ENCODE measurements at regions not wholly inside any gene's neighbourhood (a gene's known extent, or its start where the extent isn't known, plus 50 kb on each side); places are given as distances from the start of the nearest gene placed in this dataset.
"Not testable (repeated sequence)": the region's sequence is repeated elsewhere in the genome, so short reads cannot be mapped to it uniquely, and the experiment has no call there.

- WGBS, result 65% methylated on average over 1 of the region's 1 CpG
- DNase-seq (ENCODE audit: low spot score in 2 of 2), result no peak
- no peak overlapping the region for H3K27ac ChIP-seq
- TF ChIP-seq CTCF (IDR thresholded peaks at IDR 0.05), result no peak
- no peak for TF ChIP-seq POLR2A (IDR thresholded peaks at IDR 0.05)
- no peak for TF ChIP-seq EP300 (IDR thresholded peaks at IDR 0.05)
- TF ChIP-seq POLR2AphosphoS5 (IDR thresholded peaks at IDR 0.05), result no peak
- H3K4me3 ChIP-seq, result no peak overlapping the region
- no peaks in the 10 kb centered on the region for H3K4me1 ChIP-seq
- H3K9me3 ChIP-seq, result no peaks in the 10 kb centered on the region
- no peaks in the 10 kb centered on the region for H3K27me3 ChIP-seq
- no peaks in the 10 kb centered on the region for H3K36me3 ChIP-seq
Observed at GRCh38 chr2:13662055-13662454, 945.3 kb downstream of the TRIB2 start.

- Histone ChIP-seq H3K4me3 (no peak overlapping the region), H3K4me1 (no peaks in the 10 kb centered on the region), H3K27me3 (no peaks in the 10 kb centered on the region), H3K36me3 (no peaks in the 10 kb centered on the region), H3K9me3 (no peaks in the 10 kb centered on the region), H3K27ac (no peak overlapping the region)
- TF ChIP-seq EP300 (IDR thresholded peaks at IDR 0.05), result no peak
- no peak for TF ChIP-seq POLR2AphosphoS5 (IDR thresholded peaks at IDR 0.05)
- WGBS, result 53% methylated on average over 3 of the region's 3 CpGs
- no peak for DNase-seq (ENCODE audit: low spot score in 2 of 2)
Observed at GRCh38 chr2:13666582-13667414, 950.1 kb downstream of the TRIB2 start.

GRCh38 chr2:13667415-13667757, 950.6 kb downstream of the TRIB2 start:
- no peak for DNase-seq (ENCODE audit: low spot score in 2 of 2)
- WGBS, result 100% methylated on average over 1 of the region's 1 CpG
- H3K36me3 ChIP-seq, result no peaks in the 10 kb centered on the region
- H3K27me3 ChIP-seq, result no peaks in the 10 kb centered on the region
- TF ChIP-seq CTCF (IDR thresholded peaks at IDR 0.05), result no peak
- TF ChIP-seq POLR2AphosphoS5 (IDR thresholded peaks at IDR 0.05), result no peak
- TF ChIP-seq POLR2A (IDR thresholded peaks at IDR 0.05), result no peak
- no peak for TF ChIP-seq EP300 (IDR thresholded peaks at IDR 0.05)
- H3K27ac ChIP-seq, result no peak overlapping the region
- H3K9me3 ChIP-seq, result no peaks in the 10 kb centered on the region
- no peaks in the 10 kb centered on the region for H3K4me1 ChIP-seq
- H3K4me3 ChIP-seq, result no peak overlapping the region

GRCh38 chr2:13669607-13670006, 952.9 kb downstream of the TRIB2 start:
- DNase-seq (ENCODE audit: low spot score in 2 of 2), result no peak
- Histone ChIP-seq H3K9me3 (no peaks in the 10 kb centered on the region), H3K27ac (no peak overlapping the region), H3K4me3 (no peak overlapping the region), H3K27me3 (no peaks in the 10 kb centered on the region), H3K4me1 (no peaks in the 10 kb centered on the region), H3K36me3 (no peaks in the 10 kb centered on the region)
- WGBS, result 60% methylated on average over 3 of the region's 3 CpGs
- TF ChIP-seq EP300 (IDR thresholded peaks at IDR 0.05), result no peak

GRCh38 chr2:13673821-13674220, 957.1 kb downstream of the TRIB2 start:
- not testable (repeated sequence) for H3K4me3 ChIP-seq; H3K36me3 ChIP-seq; H3K4me1 ChIP-seq; H3K27me3 ChIP-seq; DNase-seq (ENCODE audit: low spot score in 2 of 2); H3K27ac ChIP-seq; H3K9me3 ChIP-seq

GRCh38 chr2:13676269-13676668, 956.2 kb upstream of the LRATD1 start:
- H3K9me3 ChIP-seq, result no peaks in the 10 kb centered on the region
- H3K36me3 ChIP-seq, result no peaks in the 10 kb centered on the region
- no peak overlapping the region for H3K4me3 ChIP-seq
- H3K27me3 ChIP-seq, result no peaks in the 10 kb centered on the region
- TF ChIP-seq POLR2AphosphoS5 (IDR thresholded peaks at IDR 0.05), result no peak
- H3K4me1 ChIP-seq, result no peaks in the 10 kb centered on the region
- no peak for DNase-seq (ENCODE audit: low spot score in 2 of 2)
- H3K27ac ChIP-seq, result no peak overlapping the region
- WGBS, result 56% methylated on average over 2 of the region's 2 CpGs

- Histone ChIP-seq H3K27me3 (no peaks in the 10 kb centered on the region), H3K4me3 (no peak overlapping the region), H3K4me1 (no peaks in the 10 kb centered on the region), H3K27ac (no peak overlapping the region), H3K9me3 (peaks cover 5% of the 10 kb centered on the region), H3K36me3 (no peaks in the 10 kb centered on the region)
- no peak for DNase-seq (ENCODE audit: low spot score in 2 of 2)
- TF ChIP-seq CTCF (IDR thresholded peaks at IDR 0.05) (no peak), POLR2A (IDR thresholded peaks at IDR 0.05) (no peak), EP300 (IDR thresholded peaks at IDR 0.05) (no peak), POLR2AphosphoS5 (IDR thresholded peaks at IDR 0.05) (no peak)
Observed at GRCh38 chr2:13681936-13682335, 950.6 kb upstream of the LRATD1 start.

Measured in suprapubic skin (tissue), 4 donors.